ENCODE measurements at regions not wholly inside any gene's neighbourhood (a gene's known extent, or its start where the extent isn't known, plus 50 kb on each side); places are given as distances from the start of the nearest gene placed in this dataset.

DNA sequence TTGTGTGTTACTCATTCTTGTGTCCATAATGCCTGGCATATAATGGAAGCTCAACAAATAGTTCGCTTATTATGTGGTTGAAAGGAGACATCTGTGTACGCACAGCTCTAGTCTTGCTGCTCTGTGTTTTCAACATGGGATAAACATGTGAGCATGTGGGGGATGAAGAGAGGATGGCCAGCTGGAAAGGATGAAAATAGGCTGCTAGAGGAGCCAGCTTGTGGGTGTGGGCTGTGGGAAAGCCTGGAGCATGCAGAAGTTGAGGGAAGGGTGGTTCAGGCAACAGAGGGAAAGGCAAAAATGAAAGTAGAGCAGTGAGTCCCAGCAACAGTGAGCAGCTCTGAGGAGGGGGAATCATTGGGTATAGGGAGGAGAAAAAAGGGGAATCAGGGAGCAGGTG is 324.6 kb upstream of the CDH11 start:
- CTCF ChIA-PET (ENCODE audit: partially characterized antibody) = interaction anchor here (1.4 kb wide), 1 partner anchor 9 kb away, joined by 3 read pairs; no protein-coding TSS in a partner anchor
- no peak for TF ChIP-seq RBBP5 (IDR thresholded peaks at IDR 0.05; ENCODE audit: borderline replicate concordance, low read depth, low read length)
- no peak for TF ChIP-seq RXRA (IDR thresholded peaks at IDR 0.05; ENCODE audit: insufficient read depth, low read depth, low read length)
- no peak for TF ChIP-seq RFX5 (IDR thresholded peaks at IDR 0.05; ENCODE audit: borderline replicate concordance, low read depth, low read length)
- TF ChIP-seq SIN3A (conservative IDR thresholded peaks at IDR 0.05 in 1 of 2, IDR thresholded peaks at IDR 0.05 in 1 of 2; ENCODE audit: low read depth in 1 of 2, low read length in 2 of 2) = no peak
- H3K27ac ChIP-seq (ENCODE audit: low read depth, low read length) = no peak overlapping the region
- no peak overlapping the region for H3K18ac ChIP-seq (ENCODE audit: extremely low read depth, low read length)
- no peak overlapping the region for H3K56ac ChIP-seq (replicated peaks; ENCODE audit: insufficient read length, low read depth, low read length)
- no peaks in the 10 kb centered on the region for H3K23me2 ChIP-seq (ENCODE audit: low read depth, low read length)
- no peak overlapping the region for H4K5ac ChIP-seq (ENCODE audit: insufficient read length, low read depth, low read length)
- H3K4me3 ChIP-seq (ENCODE audit: extremely low read depth in 1 of 4, insufficient read depth in 2 of 4, low read depth in 3 of 4, low read length in 4 of 4) = no peak overlapping the region
- H2AK5ac ChIP-seq (ENCODE audit: low read depth, low read length) = no peak overlapping the region
- H3K27me3 ChIP-seq (replicated peaks in 1 of 4; ENCODE audit: control insufficient read depth in 3 of 4, extremely low read depth in 1 of 4, insufficient read depth in 3 of 4, low read length in 3 of 4) = no peaks in the 10 kb centered on the region; a peak in 1 of 7 replicates
- H3K9me3 ChIP-seq (ENCODE audit: insufficient read depth in 2 of 2, low read depth in 1 of 2, low read length in 1 of 2) = peaks cover 0 to 4% of the 10 kb centered on the region in 2 experiments; a peak in 1 of 4 replicates
- H3K4me2 ChIP-seq (ENCODE audit: insufficient read depth in 1 of 2, low read depth in 2 of 2, low read length in 2 of 2) = no peak overlapping the region
- H4K91ac ChIP-seq (replicated peaks; ENCODE audit: insufficient read length, low read length) = no peak overlapping the region
- H3K4me1 ChIP-seq (replicated peaks in 1 of 4; ENCODE audit: control insufficient read depth in 3 of 4, insufficient read depth in 4 of 4, low read length in 3 of 4) = no peaks in the 10 kb centered on the region
- H2BK15ac ChIP-seq (ENCODE audit: low read length) = no peak overlapping the region
- H3K14ac ChIP-seq (ENCODE audit: insufficient read length) = no peak overlapping the region
- no peak overlapping the region for H2BK12ac ChIP-seq (ENCODE audit: low read depth, low read length)
- no peaks in the 10 kb centered on the region; a peak in 1 of 8 replicates for H3K36me3 ChIP-seq (ENCODE audit: control insufficient read depth in 2 of 4, insufficient read depth in 4 of 4, low read length in 3 of 4)
- H2BK5ac ChIP-seq (ENCODE audit: low read depth, low read length) = no peak overlapping the region
- no peak overlapping the region for H2BK20ac ChIP-seq (ENCODE audit: low read length)
- H2AFZ ChIP-seq (ENCODE audit: low read length) = no peak overlapping the region
- no peak overlapping the region for H3K4ac ChIP-seq (replicated peaks; ENCODE audit: insufficient read length, low read depth, low read length)
- FAIRE-seq = no peak
- no peak for DNase-seq (ENCODE audit: low read depth in 1 of 2, low spot score in 2 of 2)
- POLR2A ChIA-PET (ENCODE audit: partially characterized antibody) = interaction anchor here (0.9 to 1.7 kb wide), 2 partner anchors 17 kb away, joined by 3 read pairs; no protein-coding TSS in a partner anchor
- H3K79me1 ChIP-seq (ENCODE audit: low read depth, low read length) = no peaks in the 10 kb centered on the region
- H3K9ac ChIP-seq (replicated peaks in 1 of 4; ENCODE audit: extremely low read depth in 1 of 4, low read depth in 3 of 4, low read length in 3 of 4) = no peak overlapping the region
- 97% methylated on average over 2 of the region's 2 CpGs; no CpG with 5 or more reads in 1 of the 2 experiments for WGBS, 2 experiments (ENCODE audit: extremely low coverage in 1 of 2, insufficient coverage in 1 of 2, insufficient read length in 1 of 2, insufficient replicate concordance in 2 of 2, low coverage in 1 of 2, low lambda C conversion rate in 2 of 2, missing lambda C conversion rate in 1 of 2)
- H4K20me1 ChIP-seq (replicated peaks in 1 of 2; ENCODE audit: control insufficient read depth in 1 of 2, insufficient read depth in 2 of 2, low read length in 2 of 2) = no peaks in the 10 kb centered on the region
- no peak overlapping the region for H4K8ac ChIP-seq (ENCODE audit: extremely low read depth, insufficient read depth, low read length)
- H3K23ac ChIP-seq (ENCODE audit: insufficient read length) = no peak overlapping the region
- H3K79me2 ChIP-seq (ENCODE audit: control insufficient read depth in 1 of 2, insufficient read depth in 2 of 2, low read length in 2 of 2) = no peaks in the 10 kb centered on the region
- H2BK120ac ChIP-seq (replicated peaks; ENCODE audit: low read depth, low read length) = no peak overlapping the region

All from H1 (cell line).